ENCODE measurements at regions not wholly inside any gene's neighbourhood (a gene's known extent, or its start where the extent isn't known, plus 50 kb on each side); places are given as distances from the start of the nearest gene placed in this dataset.

DNA sequence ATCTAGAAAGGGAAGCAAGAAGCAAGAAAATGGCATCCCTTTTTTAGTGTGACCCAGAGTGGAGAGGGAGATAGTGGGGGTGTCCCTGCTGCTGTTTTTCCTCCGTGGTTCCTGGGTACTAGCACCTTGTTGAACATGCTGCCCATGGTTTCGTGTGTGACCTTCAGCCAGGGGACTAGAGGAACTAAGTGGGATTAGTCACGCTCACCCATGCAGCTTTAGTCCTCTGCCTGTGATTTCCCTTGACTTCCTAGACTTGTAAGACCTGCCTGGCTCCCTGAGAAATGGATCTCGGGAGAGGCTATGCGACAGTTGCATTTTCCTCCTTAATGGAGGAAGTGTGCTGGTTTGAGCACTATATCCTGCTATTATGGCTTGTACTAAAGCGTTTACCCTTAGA lies 471.4 kb downstream of the DCDC2C start:
- TF ChIP-seq EZH2 (IDR thresholded peaks at IDR 0.05; ENCODE audit: insufficient read depth, poor library complexity, severe bottlenecking) (no peak), EZH2phosphoT487 (IDR thresholded peaks at IDR 0.05; ENCODE audit: insufficient read depth, low read depth) (no peak)

Data from GM23248 (cell line).